MG63 (cell line): ENCODE measurements at regions not wholly inside any gene's neighbourhood (a gene's known extent, or its start where the extent isn't known, plus 50 kb on each side); places are given as distances from the start of the nearest gene placed in this dataset.
A peak's percentile ranks its signal among the peaks of the same experiment; 100 is the strongest.
"Not testable (repeated sequence)": the region's sequence is repeated elsewhere in the genome, so short reads cannot be mapped to it uniquely, and the experiment has no call there.

Experiments used
- DNase-seq: peaks from one replicate; pipeline ENCODE4 v3.0.0-alpha.2; 2020
- H3K27me3 ChIP-seq: fragments of 250-450 bp; sonication (Bioruptor Pico); 2 replicates; pipeline ENCODE4 v1.5.1; 2020; ENCODE audit warnings: mild to moderate bottlenecking, moderate library complexity
- H3K36me3 ChIP-seq: fragments of 250-450 bp; sonication (Bioruptor Pico); 2 replicates; pipeline ENCODE4 v1.5.1; 2020; ENCODE audit warnings: mild to moderate bottlenecking, moderate library complexity
- H3K4me3 ChIP-seq: fragments of 250-450 bp; sonication (Bioruptor Pico); 2 replicates; pipeline ENCODE4 v1.5.1; 2020; ENCODE audit warnings: mild to moderate bottlenecking, moderate library complexity
- H3K9me3 ChIP-seq: fragments of 250-450 bp; sonication (Bioruptor Pico); 2 replicates; pipeline ENCODE4 v1.5.1; 2020; ENCODE audit warnings: mild to moderate bottlenecking, moderate library complexity

DNA sequence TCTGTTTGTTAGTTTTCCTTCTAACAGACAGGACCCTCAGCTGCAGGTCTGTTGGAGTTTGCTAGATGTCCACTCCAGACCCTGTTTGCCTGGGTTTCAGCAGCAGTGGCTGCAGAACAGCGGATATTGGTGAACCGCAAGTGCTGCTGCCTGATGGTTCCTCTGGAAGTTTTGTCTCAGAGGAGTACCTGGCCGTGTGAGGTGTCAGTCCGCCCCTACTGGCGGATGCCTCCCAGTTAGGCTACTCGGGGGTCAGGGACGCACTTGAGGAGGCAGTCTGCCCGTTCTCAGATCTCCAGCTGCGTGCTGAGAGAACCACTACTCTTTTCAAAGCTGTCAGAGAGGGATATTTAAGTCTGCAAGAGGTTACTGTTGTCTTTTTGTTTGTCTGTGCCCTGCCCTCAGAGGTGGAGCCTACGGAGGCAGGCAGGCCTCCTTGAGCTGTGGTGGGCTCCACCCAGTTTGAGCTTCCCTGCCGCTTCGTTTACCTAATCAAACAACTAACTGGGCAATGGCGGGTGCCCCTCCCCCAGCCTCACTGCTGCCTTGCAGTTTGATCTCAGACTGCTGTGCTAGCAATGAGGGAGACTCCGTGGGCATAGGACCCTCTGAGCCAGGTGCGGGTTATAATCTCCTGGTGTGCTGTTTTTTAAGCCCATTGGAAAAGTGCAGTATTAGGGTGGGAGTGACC is 634.3 kb upstream of the CHD1 start:
- H3K27me3 ChIP-seq, H3K9me3 ChIP-seq, DNase-seq, H3K36me3 ChIP-seq, H3K4me3 ChIP-seq: not testable (repeated sequence)

DNA sequence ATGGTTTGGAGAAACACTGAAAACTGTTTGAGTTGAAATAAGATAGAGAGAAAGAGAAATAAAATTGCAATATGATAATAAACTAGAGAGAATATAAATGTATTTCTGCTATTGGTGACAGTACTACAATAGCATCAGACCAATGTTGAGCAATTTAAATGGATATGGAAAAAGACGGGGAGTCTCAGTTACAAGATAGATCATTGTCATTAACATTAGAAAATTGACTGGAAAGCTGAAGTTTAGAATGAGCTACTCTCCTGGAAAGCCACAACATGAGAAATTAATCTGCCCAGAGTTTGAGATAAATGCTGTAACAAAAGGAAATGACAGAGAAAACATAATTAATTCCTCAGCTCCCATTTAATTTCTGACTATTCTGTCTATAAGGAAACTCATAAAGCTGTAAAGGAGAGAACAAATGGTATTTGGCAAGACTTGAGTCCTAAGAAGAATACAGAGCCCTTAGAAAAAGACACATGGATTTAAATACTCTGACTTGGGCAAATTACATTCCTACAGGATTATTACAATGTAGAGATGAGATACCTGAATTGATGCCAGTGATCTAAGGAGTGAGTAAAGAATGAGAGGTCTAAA is 624.5 kb upstream of the CHD1 start:
- H3K36me3 ChIP-seq, result no peaks in the 10 kb centered on the region
- DNase-seq, result no peak
- no peaks in the 10 kb centered on the region for H3K9me3 ChIP-seq
- no peak overlapping the region for H3K4me3 ChIP-seq
- H3K27me3 ChIP-seq, result peaks cover 3% of the 10 kb centered on the region; the same call in 1 of the 2 replicates

DNA sequence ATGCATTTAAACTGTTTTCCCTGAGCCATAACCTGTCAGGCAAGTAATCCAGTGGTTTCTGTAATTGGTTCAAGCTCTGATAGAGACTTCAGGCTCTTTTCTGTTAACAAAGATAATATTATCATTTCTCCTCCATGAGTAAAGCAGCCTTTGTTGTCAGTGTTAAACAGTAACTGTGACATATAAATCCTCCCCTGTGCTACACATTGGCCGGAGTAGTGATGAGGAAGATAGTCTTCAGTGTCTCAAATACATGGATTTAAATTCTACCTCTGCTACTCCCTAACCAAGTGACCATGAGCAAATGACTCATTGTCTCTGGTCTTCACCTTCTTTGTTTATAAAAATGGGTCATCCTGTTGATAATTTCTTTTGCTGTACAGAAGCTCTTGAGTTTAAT is 615.5 kb upstream of the CHD1 start:
- DNase-seq, result no peak
- H3K27me3 ChIP-seq, result peaks cover 7% of the 10 kb centered on the region; the same call in 1 of the 2 replicates
- H3K9me3 ChIP-seq, result no peaks in the 10 kb centered on the region
- H3K36me3 ChIP-seq, result no peaks in the 10 kb centered on the region
- no peak overlapping the region for H3K4me3 ChIP-seq

DNA sequence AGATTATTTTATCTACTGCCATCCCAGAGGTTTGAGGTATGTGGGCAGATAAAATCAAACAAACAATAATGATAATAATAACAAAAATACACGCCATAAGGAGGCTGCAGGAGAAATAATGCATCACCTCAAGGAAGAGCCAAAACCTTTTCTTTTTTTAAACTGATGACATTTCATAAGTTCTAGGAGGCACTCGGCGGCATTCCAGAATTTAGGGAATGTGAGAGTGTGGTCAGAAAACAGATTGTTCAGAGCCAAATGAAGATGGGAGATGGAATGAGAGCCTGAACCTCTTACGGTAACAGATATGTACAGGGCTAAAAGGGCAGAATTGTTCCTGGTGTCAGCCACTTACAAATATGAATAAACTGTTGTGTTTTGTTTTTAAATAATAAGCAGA is 615.0 kb upstream of the CHD1 start:
- no peaks in the 10 kb centered on the region for H3K9me3 ChIP-seq
- no peaks in the 10 kb centered on the region for H3K36me3 ChIP-seq
- no peak overlapping the region for H3K4me3 ChIP-seq
- DNase-seq, result peak; percentile 30
- H3K27me3 ChIP-seq, result peaks cover 4% of the 10 kb centered on the region; the same call in 1 of the 2 replicates

DNA sequence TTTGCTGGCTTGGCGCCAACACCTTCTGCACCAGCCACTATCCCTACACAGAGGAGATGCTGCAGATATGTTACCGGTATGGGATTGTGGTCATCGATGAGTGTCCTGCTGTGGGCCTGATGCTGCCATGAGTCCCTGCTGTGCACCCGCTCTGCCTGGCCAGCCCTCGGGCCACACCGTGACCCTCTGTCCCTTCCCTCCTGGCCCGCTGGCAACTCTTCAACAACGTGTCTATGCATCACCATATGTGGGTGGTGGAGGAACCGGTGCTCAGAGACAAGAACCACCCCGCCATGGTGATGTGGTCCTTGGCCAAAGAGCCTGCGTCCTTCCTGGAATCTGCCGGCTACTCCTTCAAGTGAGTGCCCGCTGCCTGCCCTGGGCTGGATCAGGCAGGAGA is 605.4 kb upstream of the CHD1 start:
- DNase-seq, H3K9me3 ChIP-seq, H3K4me3 ChIP-seq, H3K36me3 ChIP-seq, H3K27me3 ChIP-seq: not testable (repeated sequence)

DNA sequence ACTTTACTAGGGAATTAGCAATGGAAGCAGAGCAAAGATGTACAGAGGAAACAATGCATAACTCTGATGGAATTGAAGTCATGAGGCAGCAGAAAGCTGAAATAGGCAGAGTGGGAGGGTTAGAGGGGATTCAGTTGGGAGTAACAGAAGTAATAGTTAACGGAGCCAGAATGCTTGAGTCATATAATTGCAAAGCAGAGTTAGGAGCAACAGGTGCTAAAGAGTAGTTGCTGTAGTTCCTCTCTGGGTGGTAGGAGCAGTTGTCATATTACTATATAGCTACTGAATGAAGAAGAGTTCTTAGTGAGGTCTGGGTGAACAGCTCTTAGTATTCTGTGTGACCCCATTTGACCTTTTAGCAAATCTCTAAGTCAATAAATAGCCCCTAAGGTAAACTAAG is 592.9 kb upstream of the CHD1 start:
- not testable (repeated sequence) for H3K36me3 ChIP-seq, H3K4me3 ChIP-seq, DNase-seq, H3K9me3 ChIP-seq, H3K27me3 ChIP-seq

DNA sequence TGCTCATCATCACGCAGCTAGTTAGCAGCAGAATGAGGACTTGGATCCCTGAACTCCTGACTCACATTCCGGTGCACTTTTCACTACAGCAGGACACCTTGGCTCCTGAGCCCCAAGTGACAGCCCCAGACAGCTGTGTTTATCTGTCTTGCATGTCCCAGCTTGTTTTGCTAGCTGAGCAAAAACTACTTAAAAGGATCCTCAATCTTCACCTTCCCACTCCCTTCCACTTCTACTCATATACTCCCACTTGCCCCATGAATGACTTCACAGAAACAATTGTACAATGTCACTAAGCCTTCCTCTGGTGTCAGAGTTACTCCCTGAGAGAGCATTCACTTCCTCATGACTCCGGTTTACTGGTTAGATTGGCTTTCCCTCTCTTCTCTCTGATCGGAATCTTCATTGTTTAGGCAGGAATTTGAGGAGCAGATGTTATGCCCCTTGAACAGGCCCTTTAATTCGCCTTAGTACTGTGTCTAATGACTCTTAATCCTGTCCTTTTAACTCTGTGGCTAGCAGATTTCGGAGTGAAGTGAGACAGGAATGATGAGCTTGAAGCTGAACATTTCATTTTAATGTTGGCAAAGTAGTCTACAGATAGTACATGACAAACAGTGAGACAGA is 587.2 kb upstream of the CHD1 start:
- not testable (repeated sequence) for H3K4me3 ChIP-seq, H3K27me3 ChIP-seq, DNase-seq, H3K36me3 ChIP-seq, H3K9me3 ChIP-seq

DNA sequence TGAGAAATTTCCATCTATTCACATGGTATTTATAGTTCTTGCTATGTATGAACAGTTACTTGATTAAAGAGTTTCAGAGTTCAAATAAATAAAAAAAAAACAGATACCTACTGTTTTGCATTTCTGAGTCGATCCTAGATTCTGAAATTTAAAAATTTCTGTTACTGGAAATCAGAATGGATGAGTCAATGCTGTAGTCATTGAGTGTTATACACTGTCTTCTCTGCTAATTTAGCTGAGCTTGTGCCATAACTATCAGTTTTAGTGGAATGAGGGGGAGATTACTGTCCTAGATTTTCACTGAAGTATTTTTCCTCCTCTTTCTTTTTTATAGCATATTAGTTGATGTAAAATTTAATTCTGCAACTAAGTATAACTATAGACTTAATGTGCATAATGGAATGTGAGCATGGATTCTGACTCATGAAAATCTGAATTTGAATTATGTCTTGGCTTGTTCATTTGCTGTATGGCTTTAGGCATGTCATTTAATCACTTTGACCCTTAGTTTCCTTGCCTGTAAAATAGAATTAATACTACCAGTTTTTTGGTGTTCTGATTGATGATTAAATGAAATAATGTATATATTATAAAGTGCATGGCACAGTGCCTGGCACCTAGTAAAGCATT is 581.5 kb upstream of the CHD1 start:
- not testable (repeated sequence) for DNase-seq, H3K27me3 ChIP-seq, H3K36me3 ChIP-seq, H3K9me3 ChIP-seq, H3K4me3 ChIP-seq

DNA sequence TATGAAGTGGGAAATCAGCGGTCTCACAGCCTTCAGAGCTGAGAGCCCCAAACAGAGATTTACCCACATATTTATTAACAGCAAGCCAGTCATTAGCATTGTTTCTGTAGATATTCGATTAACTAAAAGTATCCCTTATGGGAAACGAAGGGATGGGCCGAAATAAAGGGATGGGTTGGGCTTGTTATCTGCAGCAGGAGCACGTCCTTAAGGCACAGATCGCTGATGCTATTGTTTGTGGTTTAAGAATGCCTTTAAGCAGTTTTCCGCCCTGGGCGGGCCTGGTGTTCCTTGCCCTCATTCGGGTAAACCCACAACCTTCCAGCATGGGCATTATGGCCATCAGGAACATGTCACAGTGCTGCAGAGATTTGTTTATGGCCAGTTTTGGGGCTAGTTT is 580.3 kb upstream of the CHD1 start:
- H3K4me3 ChIP-seq, DNase-seq, H3K27me3 ChIP-seq, H3K36me3 ChIP-seq, H3K9me3 ChIP-seq: not testable (repeated sequence)

DNA sequence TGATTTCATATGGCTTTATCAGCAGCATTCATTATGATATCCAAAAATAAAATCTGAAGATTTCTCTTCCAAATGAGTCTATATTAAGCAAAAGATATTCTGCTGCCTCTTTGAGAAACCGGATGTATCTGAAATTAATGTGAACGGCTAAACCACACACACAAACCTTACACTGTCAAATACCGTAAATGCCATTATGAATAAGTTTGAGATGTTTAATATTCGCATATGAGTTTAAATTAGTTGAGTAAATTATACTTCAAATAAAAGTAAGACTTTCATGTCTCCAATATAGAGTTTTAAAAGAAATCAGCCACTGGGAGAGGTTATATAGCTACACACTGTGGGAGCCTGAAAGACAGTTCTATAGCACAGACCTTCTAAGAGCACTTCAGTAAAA is 566.6 kb upstream of the CHD1 start:
- H3K4me3 ChIP-seq, H3K27me3 ChIP-seq, DNase-seq, H3K36me3 ChIP-seq, H3K9me3 ChIP-seq: not testable (repeated sequence)

DNA sequence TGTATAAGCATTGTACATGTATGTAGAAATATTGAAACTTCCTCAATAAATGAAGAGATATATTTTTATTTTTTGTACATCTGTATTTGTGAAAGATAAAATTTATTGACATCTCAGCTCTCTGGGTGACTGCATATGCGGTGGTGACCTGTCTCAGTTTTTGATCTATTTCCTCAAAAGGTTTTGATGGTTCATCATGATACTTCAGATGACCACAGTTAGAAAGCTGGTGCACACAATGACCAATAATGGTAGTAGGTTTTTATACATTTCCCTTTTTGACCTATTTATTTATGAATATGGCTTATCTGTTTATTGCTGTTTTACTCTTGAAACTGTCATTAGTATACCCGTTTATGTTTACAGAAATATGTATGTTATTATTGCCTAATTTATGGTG is 549.6 kb upstream of the CHD1 start:
- DNase-seq, H3K27me3 ChIP-seq, H3K9me3 ChIP-seq, H3K4me3 ChIP-seq, H3K36me3 ChIP-seq: not testable (repeated sequence)

DNA sequence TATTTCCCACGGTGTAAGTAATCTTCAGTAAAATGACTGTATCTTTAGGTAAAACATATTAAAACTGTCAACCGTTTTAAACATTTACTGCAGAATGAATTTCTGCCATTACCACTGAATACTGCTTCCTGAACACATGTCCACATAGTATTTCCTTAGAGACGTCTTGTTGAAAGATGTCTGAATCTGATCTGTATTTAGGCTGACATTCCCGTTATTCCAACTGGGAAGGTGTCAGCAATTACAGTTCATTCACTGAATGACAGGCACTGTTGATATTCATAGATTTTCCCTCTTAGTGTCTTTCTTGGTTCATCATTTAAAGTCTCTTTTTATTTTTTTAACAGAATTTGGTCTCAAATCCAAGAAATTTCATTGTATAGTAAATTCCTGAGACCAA is 544.5 kb upstream of the CHD1 start:
- not testable (repeated sequence) for DNase-seq, H3K27me3 ChIP-seq, H3K4me3 ChIP-seq, H3K36me3 ChIP-seq, H3K9me3 ChIP-seq

DNA sequence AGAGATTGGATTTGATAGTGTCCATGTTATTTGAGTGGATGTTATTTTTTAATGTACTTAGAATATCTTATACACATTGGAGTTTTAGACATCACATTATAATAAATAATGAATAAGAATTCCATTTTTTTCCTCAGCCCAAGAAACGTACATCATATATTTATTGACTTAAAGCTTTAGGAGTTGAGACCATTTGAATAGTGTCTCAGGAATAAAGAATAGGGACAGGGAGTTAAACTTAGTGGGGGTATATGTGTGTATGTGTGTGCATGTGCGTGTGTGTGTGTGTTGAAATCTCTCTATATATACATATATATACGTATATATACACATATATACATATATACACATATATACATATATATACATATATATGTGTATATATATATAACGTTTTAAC is 542.9 kb upstream of the CHD1 start:
- H3K27me3 ChIP-seq, H3K9me3 ChIP-seq, H3K36me3 ChIP-seq, H3K4me3 ChIP-seq, DNase-seq: not testable (repeated sequence)

DNA sequence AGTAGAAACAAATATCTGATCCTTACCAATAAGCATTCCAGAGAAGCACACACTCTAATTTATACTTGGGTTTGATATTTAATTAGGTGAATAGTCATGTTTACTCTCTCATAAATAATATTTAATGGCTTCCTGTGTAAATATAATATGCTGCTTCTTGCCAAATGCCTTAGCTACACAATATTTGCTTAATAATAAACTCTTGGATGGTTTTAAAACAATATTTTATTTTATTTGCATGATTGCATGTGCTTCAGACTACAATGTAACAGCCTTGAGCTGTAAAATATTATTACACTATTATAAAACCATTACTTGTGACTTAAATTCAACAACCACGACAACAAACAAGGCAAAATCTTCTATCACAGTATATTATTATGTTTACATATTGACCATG is 542.4 kb upstream of the CHD1 start:
- not testable (repeated sequence) for H3K27me3 ChIP-seq, H3K4me3 ChIP-seq, DNase-seq, H3K36me3 ChIP-seq, H3K9me3 ChIP-seq

DNA sequence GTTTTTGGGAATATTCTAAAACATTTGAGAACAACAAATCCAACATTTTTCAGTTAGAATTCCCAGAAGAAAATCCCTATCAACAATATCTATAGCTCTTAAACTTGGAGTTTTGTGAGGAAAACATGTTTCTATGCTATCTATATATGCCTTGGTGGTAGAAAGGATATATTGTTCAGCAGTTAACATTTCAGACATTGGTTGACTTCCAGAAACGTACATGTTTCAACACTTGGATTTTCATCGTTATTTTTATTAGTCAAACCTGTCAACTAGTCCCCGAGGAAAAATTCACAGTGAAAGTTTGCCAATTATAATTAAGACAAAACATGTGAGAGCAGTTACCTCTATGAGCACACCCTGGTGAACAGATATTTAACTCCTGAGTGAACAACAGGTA is 541.8 kb upstream of the CHD1 start:
- H3K27me3 ChIP-seq, H3K9me3 ChIP-seq, DNase-seq, H3K36me3 ChIP-seq, H3K4me3 ChIP-seq: not testable (repeated sequence)

DNA sequence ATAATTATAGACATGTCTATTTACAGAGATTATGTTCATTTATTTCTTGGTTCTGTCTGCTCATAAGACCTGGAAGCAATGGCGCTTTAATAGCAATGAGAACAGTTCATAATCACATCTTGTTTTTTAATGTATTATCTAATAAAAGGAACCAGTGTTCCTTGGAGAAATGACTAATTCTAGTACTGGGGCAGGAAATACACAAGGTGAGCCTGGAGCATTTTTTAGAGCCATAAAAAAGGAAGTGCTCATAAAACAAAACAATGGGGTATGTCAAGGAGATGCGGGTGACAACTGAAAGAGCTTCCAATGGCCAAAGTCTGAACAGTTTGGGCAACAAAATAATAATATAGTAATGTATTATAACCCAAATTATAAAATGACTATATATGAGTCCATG is 531.9 kb upstream of the CHD1 start:
- no peaks in the 10 kb centered on the region for H3K36me3 ChIP-seq
- H3K4me3 ChIP-seq, result no peak overlapping the region
- no peaks in the 10 kb centered on the region for H3K9me3 ChIP-seq
- H3K27me3 ChIP-seq, result no peaks in the 10 kb centered on the region
- DNase-seq, result no peak

DNA sequence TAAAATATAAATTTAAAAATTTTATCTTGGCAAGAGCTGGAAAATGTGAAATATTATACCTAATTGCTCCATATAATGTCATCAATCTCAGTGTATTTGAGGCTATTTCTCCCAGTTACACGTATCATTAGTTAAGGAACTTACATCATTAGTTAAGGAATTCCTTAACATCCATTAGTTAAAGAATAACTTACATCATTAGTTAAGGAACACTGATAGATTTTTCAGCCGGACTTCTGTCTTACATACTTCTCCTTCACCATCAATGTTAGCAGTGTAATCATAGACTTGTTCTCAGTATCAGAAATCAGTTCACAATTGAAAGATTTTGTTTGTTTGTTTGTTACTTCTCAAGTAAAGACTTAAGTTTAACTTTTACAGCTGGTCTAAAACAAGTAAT is 524.4 kb upstream of the CHD1 start:
- Histone ChIP-seq H3K4me3 (no peak overlapping the region), H3K9me3 (no peaks in the 10 kb centered on the region), H3K36me3 (no peaks in the 10 kb centered on the region), H3K27me3 (no peaks in the 10 kb centered on the region)
- DNase-seq, result no peak

DNA sequence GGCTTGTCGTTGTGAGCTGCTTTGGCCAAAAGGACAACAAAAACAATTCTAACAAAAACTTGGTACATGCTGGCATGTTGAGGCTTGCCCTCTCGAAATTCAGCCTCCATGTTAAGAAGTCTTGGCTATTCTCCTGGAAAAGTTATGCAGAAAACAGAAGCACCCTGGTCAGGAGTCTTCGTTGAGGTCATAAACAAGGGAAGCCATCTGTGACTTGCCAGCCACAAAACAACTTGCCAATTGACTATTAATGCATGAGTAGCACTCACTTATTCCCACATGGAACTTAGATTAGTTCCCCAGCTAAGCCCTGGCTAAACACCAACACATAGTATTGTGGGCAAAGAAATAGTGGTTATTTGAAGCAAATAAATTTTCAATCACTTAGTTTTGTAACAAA is 521.0 kb upstream of the CHD1 start:
- H3K36me3 ChIP-seq, result no peaks in the 10 kb centered on the region
- no peak overlapping the region for H3K4me3 ChIP-seq
- no peaks in the 10 kb centered on the region for H3K27me3 ChIP-seq
- peak; percentile 7 for DNase-seq
- H3K9me3 ChIP-seq, result no peaks in the 10 kb centered on the region
